NCI-H510A (cell line): ENCODE measurements at regions not wholly inside any gene's neighbourhood (a gene's known extent, or its start where the extent isn't known, plus 50 kb on each side); places are given as distances from the start of the nearest gene placed in this dataset.

Source experiments
- DNase-seq: peaks from one replicate; lab custom pipeline; 2025; lab: John Stamatoyannopoulos, UW

DNA sequence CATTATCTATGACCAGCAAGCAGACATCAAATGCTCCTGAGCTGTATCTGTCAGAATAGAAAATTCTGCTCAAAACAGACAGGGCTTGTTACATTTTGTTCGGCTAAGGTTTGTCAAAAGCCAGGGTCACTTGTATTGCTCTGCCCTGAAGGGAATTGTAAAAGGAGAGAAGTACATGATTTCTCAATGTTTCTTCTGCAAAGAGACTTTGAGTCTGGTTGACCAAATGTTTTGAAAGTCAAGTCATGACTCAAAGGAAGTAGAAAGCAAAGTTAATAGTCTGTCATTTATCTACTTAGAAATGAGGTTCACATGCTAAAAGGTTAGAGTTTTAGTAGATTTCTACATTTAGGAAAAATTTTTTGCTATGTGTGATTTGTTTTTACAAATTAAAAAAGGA, 1624.1 kb upstream of the ZEB2 start:
- DNase-seq = no peak

DNA sequence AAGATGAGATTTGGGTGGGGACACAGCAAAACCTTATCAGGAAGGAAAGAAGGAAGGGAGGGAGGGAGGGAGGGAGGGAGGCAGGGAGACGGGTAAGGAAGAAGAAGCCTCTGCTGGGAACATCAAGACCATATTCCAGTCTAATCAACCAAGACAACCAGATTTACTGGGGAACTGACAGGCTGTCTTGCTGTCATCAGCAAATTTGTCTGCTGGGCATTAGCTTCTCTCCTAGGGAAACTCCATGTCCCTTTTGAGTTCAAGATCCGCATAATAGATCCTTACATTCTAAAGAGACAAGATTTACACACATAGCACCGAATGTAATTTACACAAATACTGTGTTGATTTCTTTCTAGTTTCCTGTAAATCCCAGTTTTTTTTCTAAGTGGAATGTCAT, 1618.9 kb upstream of the ZEB2 start:
- no peak for DNase-seq

DNA sequence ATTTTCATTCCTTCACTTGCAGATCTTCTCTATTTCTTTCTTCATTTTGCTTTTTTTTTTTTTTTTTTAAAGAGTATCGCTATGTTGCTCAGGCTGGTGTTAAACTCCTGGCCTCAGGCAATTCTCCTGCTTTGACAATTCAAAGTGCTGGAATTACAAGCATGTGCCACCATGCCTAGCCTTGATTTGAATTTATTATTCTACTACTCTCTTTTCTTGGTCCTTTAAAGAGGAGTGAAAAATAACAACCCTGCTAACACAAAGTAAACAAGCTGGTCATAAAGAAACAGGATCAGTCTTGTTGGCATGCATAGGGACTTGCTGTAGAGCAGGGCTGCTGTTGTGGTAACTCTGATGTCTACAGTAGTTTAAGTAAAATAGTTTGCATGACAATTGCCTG, 1615.3 kb upstream of the ZEB2 start:
- no peak for DNase-seq

DNA sequence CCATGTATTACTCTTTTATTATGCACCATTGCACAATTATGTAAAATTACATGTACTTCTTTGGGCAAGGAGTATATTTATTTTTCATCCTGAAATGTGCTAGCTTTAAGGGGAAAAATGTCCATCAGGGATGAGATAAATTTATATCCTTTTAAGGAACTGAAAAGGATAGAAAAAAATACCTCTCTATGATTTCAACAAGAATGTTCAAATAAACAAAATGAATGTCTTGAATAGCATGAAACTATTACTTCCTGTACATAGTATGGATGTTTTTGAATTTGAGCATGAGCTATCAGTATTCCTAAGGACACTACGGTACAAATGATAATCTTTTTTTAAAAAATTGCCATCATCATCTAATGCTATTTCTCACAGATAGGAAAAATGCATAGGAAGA, 1611.9 kb upstream of the ZEB2 start:
- DNase-seq = no peak

DNA sequence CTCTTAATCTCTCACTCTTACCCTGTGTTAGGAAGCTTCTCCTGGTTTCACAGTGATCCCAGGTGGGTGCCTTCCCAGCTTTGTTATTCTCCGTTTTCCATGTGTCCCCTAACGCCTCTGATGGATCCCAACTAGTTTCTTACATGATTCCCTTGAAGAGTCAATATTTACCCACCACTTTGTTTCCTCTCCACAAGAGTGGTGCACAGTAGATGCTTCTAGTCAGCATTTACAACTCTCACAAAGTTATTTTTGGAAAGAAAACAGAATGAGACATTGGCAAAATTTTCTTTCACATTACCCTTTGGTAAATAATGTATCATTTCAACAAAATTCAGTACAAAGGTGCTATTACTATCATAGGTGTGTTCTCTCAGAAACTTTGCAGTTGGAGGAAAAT, 1611.1 kb upstream of the ZEB2 start:
- no peak for DNase-seq

DNA sequence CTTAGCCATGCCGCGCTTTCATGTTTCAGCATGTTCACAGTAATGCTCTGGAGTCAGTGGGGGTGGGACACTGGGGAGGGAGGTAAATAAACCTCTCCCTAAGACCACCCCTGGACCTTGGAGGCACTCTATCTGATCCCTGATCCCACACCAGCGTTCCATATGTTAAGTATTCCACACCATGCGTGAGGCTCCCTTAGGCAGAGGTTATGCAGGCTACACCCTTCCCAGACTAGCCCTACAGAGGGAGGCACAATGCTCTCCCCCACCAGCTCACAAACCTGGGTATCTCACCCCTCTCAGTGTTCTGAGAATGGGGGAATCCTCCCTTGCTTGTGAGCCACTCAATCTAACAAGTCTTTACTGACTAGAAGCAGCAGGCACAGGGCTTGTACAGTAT, 1610.4 kb upstream of the ZEB2 start:
- no peak for DNase-seq

GRCh38 chr2:146129231-146129630, 1609.3 kb upstream of the ZEB2 start:
- DNase-seq = no peak

GRCh38 chr2:146128216-146128615, 1608.3 kb upstream of the ZEB2 start:
- no peak for DNase-seq

DNA sequence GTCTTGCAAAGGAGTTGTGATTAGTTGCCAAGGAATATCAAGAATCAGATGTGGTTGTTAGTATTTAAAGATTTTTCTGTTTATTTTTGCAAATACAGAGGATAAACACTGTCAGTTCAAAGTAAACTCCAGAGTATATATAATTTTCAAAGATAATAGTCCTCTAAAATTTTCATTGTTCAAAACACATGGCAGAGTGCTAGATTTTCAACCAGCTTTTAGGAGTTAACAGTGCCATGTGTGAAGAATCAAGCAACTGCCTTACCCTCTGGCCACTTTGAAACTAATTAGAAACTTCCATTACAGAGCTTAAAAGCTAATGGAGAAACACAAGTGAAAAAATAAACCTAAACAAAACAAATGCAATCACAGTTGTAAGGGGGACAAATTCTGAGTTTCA, 1605.6 kb upstream of the ZEB2 start:
- DNase-seq = no peak

DNA sequence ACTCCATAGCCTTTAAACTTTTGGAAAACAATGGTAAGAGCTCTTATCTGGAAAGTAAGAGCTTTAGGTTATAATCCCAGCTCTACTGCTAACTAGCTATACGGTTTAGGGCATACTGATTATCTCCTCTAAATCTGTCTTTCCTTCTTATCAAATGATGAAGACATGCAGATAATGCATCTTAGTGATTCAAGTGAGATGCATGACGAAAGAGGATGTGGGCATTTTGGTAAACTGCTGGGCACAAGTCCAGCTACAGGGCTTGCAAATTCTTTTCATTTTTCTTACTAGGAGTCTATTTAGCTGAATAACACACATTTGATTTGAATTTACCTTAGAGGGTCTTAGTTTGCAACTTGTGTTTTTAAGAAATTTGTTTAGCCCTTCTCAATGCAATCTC, 1604.8 kb upstream of the ZEB2 start:
- DNase-seq = no peak

DNA sequence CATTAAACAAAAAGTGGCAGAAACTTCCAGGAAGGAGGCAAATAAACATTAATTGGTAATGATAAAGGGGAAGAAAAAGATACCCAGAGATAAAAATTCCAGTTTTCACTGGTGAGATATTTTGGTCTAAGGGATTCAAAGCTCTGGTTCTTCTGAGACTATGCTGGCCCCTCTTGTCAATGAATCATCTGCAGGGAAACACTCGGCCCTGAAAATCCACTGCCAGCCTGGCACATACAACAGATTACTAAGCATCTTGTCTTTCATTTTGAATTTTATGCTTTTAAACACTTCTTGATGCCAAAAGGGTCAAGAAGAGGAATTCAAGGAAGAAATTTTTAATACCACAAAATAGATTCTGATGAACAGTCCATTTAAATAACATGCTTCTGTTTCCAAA, 1603.8 kb upstream of the ZEB2 start:
- DNase-seq = no peak

DNA sequence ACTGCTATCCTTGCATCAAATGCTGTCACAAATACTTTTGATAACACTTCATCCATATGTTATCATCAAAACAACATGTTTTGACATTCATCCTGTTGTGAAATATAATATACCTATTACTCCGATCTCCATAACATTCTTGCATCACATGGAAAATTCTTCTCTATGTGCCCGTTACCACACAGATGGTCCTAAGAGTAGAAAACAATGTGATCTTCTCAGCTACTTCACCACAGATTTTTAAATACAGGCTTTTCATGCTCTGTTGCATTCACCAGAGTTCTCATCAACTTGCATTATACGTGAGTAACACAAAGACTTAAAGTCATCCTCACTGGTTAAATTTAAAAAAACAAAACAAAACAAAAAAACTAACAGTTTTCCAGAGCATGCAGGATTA, 1603.3 kb upstream of the ZEB2 start:
- no peak for DNase-seq

GRCh38 chr2:146119586-146119985, 1599.7 kb upstream of the ZEB2 start:
- no peak for DNase-seq

DNA sequence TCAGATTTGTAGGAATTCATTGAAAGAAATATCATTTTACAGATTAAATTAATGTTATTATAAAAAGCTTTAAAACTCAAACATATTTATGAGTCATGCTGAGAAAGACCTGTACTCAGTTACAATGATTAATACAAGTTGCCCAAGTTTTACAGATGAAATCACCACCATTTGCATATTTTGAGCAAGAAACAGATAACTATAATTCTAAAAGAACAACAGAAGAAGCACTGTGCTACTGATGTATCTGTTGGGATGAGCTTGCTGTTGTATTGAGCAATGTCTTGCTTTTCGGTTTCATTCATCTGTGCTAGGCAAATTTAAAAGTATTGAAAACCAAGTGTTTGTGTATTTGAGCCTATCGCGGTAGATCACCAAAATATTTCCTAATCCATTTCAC, 1589.1 kb upstream of the ZEB2 start:
- DNase-seq = no peak

- no peak for DNase-seq
Observed at GRCh38 chr2:146094185-146094584, 1574.3 kb upstream of the ZEB2 start.

- DNase-seq = no peak
Observed at GRCh38 chr2:146081459-146081858, 1561.5 kb upstream of the ZEB2 start.

DNA sequence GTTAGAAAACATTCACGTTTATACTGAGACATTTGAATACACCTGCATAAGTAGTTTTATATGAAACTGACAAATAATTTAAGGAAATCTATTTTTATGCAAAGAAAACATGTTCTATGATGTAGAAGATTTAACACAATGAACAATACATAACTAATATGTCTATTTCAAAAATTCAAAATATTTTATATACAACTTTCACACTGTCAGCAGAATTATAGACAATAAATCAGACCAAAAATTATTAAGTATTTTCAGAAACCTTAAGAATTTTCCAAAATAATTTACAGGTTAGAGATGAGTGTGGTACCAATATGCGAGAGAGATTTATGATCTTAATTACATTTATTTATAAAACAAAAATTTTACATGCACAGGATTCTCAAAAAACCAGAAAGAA, 1561.0 kb upstream of the ZEB2 start:
- DNase-seq = no peak

DNA sequence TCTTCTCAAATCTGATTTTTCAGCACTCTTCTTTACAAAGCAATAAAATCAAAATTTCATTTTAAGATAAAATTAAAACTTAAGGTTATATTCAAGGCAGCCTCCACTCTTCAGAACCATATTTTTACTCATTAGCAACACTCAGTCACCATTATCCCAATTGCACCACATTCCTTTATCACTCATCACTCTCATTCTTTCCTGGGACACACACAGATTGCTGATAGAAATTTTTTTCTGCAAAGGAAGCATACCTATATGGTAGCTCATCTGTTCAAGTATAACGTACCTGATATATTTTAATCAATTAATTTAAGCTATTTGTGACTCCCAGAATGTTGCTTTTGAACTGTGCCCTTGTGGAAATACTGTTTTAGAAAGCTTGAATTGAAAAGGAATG, 1559.3 kb upstream of the ZEB2 start:
- DNase-seq = no peak

- no peak for DNase-seq
Observed at GRCh38 chr2:146077156-146077555, 1557.2 kb upstream of the ZEB2 start.

DNA sequence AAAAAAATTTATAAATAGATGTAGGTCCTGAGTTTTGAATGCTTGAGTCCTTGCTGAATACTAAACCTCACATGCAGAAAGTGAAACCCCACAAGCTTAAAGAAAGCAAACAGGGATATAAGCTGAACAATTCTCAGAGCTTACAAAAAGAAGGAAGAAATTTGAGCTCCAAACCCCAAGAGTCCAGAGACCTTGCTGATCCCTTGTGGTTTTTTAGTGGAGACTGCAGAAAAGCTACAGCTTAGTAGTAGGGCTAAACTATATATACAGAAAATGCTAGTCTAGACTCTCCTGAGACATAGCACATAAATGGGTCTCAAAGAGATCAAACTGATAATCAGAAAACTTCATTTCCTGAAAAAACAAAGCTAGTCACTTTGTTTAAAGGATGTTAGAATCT, 1548.1 kb upstream of the ZEB2 start:
- no peak for DNase-seq

- DNase-seq = no peak
Observed at GRCh38 chr2:146048141-146048540, 1528.2 kb upstream of the ZEB2 start.

GRCh38 chr2:146041274-146041910, 1521.5 kb upstream of the ZEB2 start:
- DNase-seq = no peak

DNA sequence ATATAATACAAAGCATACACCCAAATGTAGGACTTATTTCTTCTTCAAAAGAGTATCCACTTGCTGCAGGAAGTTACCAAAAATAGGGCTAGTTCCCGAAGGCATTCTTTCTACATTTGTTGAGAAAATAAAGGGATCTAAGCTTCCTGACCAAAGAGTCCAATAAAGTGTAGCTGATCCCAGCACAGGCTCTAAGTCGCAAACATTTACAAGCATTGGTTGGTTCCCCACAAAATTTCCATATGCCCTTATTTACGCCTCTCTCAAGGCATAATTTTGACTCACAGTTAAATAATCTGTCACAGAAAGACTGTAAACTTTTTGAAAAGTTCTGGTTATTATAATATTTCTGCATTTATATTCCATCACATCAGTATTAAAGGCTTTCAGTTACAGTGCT, 1520.1 kb upstream of the ZEB2 start:
- DNase-seq = no peak

GRCh38 chr2:146038014-146038413, 1518.1 kb upstream of the ZEB2 start:
- DNase-seq = no peak

DNA sequence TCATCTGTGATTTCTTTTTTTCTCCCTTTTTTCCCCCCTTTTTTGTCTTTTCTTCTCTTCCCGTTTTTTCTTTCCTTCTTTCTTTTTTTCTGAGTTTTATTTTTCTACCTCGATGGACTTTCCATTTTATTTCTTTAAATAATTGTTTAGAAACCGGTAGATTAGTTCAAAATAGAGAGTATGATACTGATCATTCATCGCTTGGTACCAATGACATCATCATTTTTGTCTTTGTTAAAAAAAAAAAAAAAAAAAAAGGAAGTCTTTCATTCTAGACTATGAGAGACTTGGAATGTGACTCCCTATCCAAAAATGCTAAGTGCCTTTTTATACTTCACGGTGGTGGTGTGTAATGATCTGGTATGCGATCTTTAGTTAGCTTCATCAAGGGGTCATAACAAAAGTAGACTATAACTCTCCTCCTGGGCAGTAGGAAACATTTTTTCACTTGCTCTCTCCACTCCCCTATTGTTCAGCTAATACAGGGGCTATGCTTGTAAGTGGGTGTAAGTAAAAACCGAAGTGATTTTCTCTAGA, 1517.5 kb upstream of the ZEB2 start:
- no peak for DNase-seq
